SU-DHL-6 (cell line): ENCODE measurements at regions not wholly inside any gene's neighbourhood (a gene's known extent, or its start where the extent isn't known, plus 50 kb on each side); places are given as distances from the start of the nearest gene placed in this dataset.

Experiments used
- H2AFZ ChIP-seq: fragments of 200-600 bp; sonication (generic); 2 replicates; pipeline ENCODE4 v1.6.1; 2014; ENCODE audit warnings: low read depth, mild to moderate bottlenecking, moderate library complexity, mixed read lengths, antibody characterized with exemption, low read length; ENCODE audit not compliant: severe bottlenecking
- H3F3A ChIP-seq: fragments of 200-600 bp; shearing (Covaris generic); 2 replicates; pipeline ENCODE4 v1.6.0; 2016; ENCODE audit warnings: antibody characterized with exemption, mild to moderate bottlenecking; ENCODE audit not compliant: insufficient read depth
- H3K27ac ChIP-seq: fragments of 200-600 bp; sonication (generic); 2 replicates; pipeline ENCODE4 v1.5.1; 2016; ENCODE audit warnings: low read depth, mild to moderate bottlenecking, low read length, moderate library complexity, mixed read lengths
- H3K27me3 ChIP-seq: fragments of 200-600 bp; sonication (generic), shearing (Covaris generic); 2 replicates; pipeline ENCODE4 v1.6.0; 2014; ENCODE audit warnings: mild to moderate bottlenecking, low read length
- H3K36me3 ChIP-seq: fragments of 200-600 bp; sonication (generic); 2 replicates; pipeline ENCODE4 v1.6.1; 2014; ENCODE audit warnings: mild to moderate bottlenecking, low read length, mixed read lengths
- H3K4me2 ChIP-seq: fragments of 300-600, 200-600 bp; shearing (Covaris generic), sonication (generic); 2 replicates; pipeline ENCODE4 v1.6.0; 2014; ENCODE audit warnings: low read length, low read depth, mild to moderate bottlenecking; ENCODE audit not compliant: poor library complexity, severe bottlenecking
- H3K4me3 ChIP-seq: fragments of 200-600 bp; sonication (generic); 2 replicates; pipeline ENCODE4 v1.5.1; 2014; ENCODE audit warnings: antibody characterized with exemption, low read length, mild to moderate bottlenecking, mixed read lengths; ENCODE audit not compliant: insufficient read depth, poor library complexity, severe bottlenecking
- H3K79me2 ChIP-seq: fragments of 200-600 bp; sonication (generic); 2 replicates; pipeline ENCODE4 v1.6.1; 2014; ENCODE audit warnings: mild to moderate bottlenecking, low read length, moderate library complexity; ENCODE audit not compliant: insufficient read depth
- H3K9ac ChIP-seq: fragments of 200-600 bp; sonication (generic); 2 replicates; pipeline ENCODE4 v1.7.0; 2014; ENCODE audit warnings: mild to moderate bottlenecking, low read length
- H3K9me2 ChIP-seq: fragments of 200-600 bp; sonication (generic); replicated peaks from 2 replicates; pipeline ENCODE4 v1.6.1; 2014; ENCODE audit warnings: low read length; ENCODE audit not compliant: insufficient read depth
- H3K9me3 ChIP-seq: fragments of 200-600 bp; sonication (generic); 2 replicates; pipeline ENCODE4 v1.6.1; 2014; ENCODE audit warnings: low read length, mixed read lengths; ENCODE audit not compliant: insufficient read depth
- H4K20me1 ChIP-seq: fragments of 200-600 bp; sonication (generic); 2 replicates; pipeline ENCODE4 v1.6.1; 2014; ENCODE audit warnings: low read depth, mild to moderate bottlenecking, antibody characterized with exemption, low read length, moderate library complexity, mixed read lengths
- EZH2phosphoT487 ChIP-seq: fragments of 200-600 bp; sonication (generic), shearing (Covaris generic); conservative IDR thresholded peaks from 2 replicates; pipeline ENCODE4 v1.6.1; 2018; ENCODE audit warnings: mild to moderate bottlenecking, antibody characterized with exemption, low read length, moderate library complexity, mixed read lengths
- TF ChIP-seq, protein P1 (sequence below): fragments of 200-600 bp; sonication (generic); IDR thresholded peaks from one replicate; pipeline ENCODE4 v1.5.1; 2017; ENCODE audit warnings: antibody characterized with exemption, mild to moderate bottlenecking, low read length, moderate library complexity; ENCODE audit not compliant: insufficient read depth, poor library complexity, severe bottlenecking

DNA sequence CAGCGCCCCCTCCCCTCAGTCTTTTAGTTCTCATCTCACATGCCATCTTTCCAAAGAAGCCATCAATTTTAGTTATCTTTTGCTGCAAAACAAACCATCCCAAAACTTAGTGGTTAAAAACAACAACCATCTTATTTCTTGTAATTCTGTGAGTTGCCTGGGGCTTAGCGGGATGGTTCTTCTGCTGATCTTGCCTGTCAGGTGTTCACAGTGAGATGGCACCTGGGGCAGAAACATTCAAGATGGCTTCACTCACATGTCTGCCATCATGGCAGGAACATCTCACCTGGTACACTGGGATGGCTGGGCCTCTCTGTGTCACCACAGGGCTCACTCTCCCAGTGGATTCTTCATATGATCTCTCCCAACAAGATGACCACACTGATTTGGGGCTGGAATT is 67.6 kb upstream of the KCNK12 start:
- H3F3A ChIP-seq, result no peaks in the 10 kb centered on the region

DNA sequence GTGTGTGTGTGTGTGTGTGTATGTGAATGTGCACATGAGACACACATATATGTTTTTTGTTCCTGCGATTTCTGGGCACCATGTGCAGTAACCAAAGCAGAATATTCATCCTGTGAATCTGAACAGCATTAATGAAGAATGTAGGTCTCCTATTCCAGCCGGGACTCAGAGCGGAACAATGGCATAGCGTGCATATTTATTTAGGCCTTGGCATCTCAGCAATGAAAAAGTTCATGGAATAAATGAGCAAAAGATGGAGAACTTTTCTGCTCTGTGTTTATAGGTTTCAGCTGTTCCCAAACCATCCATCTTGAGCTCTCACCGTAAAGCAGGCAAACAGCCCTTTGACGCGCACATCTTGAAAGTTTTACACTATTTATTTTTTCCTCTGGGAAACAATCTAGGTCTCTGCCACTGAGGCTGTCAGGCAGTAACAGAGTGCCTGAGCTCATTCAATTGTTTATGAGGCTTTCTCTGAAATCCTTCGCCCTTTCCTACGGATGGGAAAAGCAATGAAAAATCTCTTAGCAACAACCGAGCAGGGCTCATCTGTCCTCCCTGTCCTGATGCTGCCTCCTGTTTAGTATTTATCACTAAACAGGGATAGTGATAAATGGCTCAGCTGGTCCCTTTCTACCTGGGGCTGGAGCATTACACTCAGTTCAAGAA is 65.9 kb upstream of the KCNK12 start:
- Histone ChIP-seq H3K9me3 (0 out of 2 replicates have a peak, but pooled peaks cover 5% of the 10 kb centered on the region), H3K4me3 (no peak overlapping the region), H2AFZ (no peak overlapping the region)

More for the DNA sequence above, 67.6 kb upstream of the KCNK12 start:
- H3K27me3 ChIP-seq, result no peaks in the 10 kb centered on the region
- no peak overlapping the region for H3K4me3 ChIP-seq
- 0 out of 2 replicates have a peak, but pooled peaks cover 5% of the 10 kb centered on the region for H3K9me3 ChIP-seq
- no peaks in the 10 kb centered on the region for H4K20me1 ChIP-seq
- no peaks in the 10 kb centered on the region for H3K9me2 ChIP-seq
- no peak overlapping the region for H2AFZ ChIP-seq
- no peak overlapping the region for H3K9ac ChIP-seq
- H3K4me2 ChIP-seq, result no peak overlapping the region
- H3K79me2 ChIP-seq, result no peaks in the 10 kb centered on the region
- TF ChIP-seq, protein P1, sequence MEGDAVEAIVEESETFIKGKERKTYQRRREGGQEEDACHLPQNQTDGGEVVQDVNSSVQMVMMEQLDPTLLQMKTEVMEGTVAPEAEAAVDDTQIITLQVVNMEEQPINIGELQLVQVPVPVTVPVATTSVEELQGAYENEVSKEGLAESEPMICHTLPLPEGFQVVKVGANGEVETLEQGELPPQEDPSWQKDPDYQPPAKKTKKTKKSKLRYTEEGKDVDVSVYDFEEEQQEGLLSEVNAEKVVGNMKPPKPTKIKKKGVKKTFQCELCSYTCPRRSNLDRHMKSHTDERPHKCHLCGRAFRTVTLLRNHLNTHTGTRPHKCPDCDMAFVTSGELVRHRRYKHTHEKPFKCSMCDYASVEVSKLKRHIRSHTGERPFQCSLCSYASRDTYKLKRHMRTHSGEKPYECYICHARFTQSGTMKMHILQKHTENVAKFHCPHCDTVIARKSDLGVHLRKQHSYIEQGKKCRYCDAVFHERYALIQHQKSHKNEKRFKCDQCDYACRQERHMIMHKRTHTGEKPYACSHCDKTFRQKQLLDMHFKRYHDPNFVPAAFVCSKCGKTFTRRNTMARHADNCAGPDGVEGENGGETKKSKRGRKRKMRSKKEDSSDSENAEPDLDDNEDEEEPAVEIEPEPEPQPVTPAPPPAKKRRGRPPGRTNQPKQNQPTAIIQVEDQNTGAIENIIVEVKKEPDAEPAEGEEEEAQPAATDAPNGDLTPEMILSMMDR, result no peak
- TF ChIP-seq EZH2phosphoT487, result no peak
- no peaks in the 10 kb centered on the region for H3K36me3 ChIP-seq
- H3K27ac ChIP-seq, result no peak overlapping the region

DNA sequence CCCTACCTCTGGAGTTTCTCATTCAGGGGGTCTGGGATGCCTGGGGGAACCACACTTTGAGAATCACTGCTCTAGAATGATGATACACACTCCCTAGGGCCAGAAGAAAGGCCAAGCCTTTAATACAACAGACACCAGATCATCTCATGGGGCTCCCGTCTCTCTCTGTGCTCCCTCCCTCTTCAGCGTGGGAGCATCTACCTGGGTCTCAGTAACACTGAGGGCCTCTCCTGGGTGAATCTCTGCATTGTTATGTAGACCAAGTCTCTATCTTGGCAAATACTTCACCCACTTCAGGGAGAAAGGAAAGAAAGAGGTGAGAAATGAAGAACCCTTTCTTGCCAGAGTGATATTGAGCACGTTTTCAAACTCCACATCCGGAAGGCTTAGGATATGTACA is 65.4 kb upstream of the KCNK12 start:
- Histone ChIP-seq H3K9me3 (0 out of 2 replicates have a peak, but pooled peaks cover 5% of the 10 kb centered on the region), H3K9ac (no peak overlapping the region), H3K4me3 (no peak overlapping the region), H3K79me2 (no peaks in the 10 kb centered on the region), H3K27ac (no peak overlapping the region), H3K27me3 (no peaks in the 10 kb centered on the region), H3K36me3 (no peaks in the 10 kb centered on the region), H4K20me1 (no peaks in the 10 kb centered on the region), H3K9me2 (no peaks in the 10 kb centered on the region), H2AFZ (no peak overlapping the region), H3K4me2 (no peak overlapping the region), H3F3A (no peaks in the 10 kb centered on the region)
- TF ChIP-seq, protein P1, result no peak
- no peak for TF ChIP-seq EZH2phosphoT487

More for the DNA sequence above, 65.9 kb upstream of the KCNK12 start:
- H3F3A ChIP-seq, result no peaks in the 10 kb centered on the region
- H3K79me2 ChIP-seq, result no peaks in the 10 kb centered on the region
- H3K9me2 ChIP-seq, result no peaks in the 10 kb centered on the region
- H3K4me2 ChIP-seq, result no peak overlapping the region
- no peaks in the 10 kb centered on the region for H4K20me1 ChIP-seq
- H3K36me3 ChIP-seq, result no peaks in the 10 kb centered on the region
- H3K27me3 ChIP-seq, result no peaks in the 10 kb centered on the region
- H3K27ac ChIP-seq, result no peak overlapping the region
- no peak overlapping the region for H3K9ac ChIP-seq
- no peak for TF ChIP-seq EZH2phosphoT487
- TF ChIP-seq, protein P1, result no peak
